CD4-positive, alpha-beta T cell (primary cell): ENCODE measurements at regions not wholly inside any gene's neighbourhood (a gene's known extent, or its start where the extent isn't known, plus 50 kb on each side); places are given as distances from the start of the nearest gene placed in this dataset.

Experiments
- ATAC-seq: fragments of 200-7000 bp; cut with Tn5 transposase; one replicate; pipeline ENCODE4 v1.10.0; 2022; ENCODE audit warnings: mild to moderate bottlenecking; ENCODE audit not compliant: poor library complexity
- CTCF ChIA-PET: fragments of 350-600 bp; sonication (Branson Sonifier 250); formaldehyde crosslinking; loops from one replicate; lab custom pipeline; 2021; ENCODE audit warnings: antibody characterized with exemption, inconsistent platforms; lab: Charles Lee
- POLR2A ChIA-PET: fragments of 350-600 bp; sonication (Branson Sonifier 250); formaldehyde crosslinking; loops from one replicate; lab custom pipeline; 2021; ENCODE audit warnings: antibody characterized with exemption, inconsistent platforms; lab: Charles Lee
- DNase-seq, 14 experiments: peaks; one replicate each; pipeline ENCODE4 v3.0.0-alpha.2; 2013 to 2020; ENCODE audit warnings: mixed read lengths in 2 of 14
- H3K27ac ChIP-seq, 2 donors: one replicate each; pipeline versions ENCODE4 v1.5.1 to v1.7.0; 2013; ENCODE audit warnings: low read length in 2 of 2, low read depth in 1 of 2, mild to moderate bottlenecking in 1 of 2
- H3K27me3 ChIP-seq, 2 experiments: 1 replicate in 1 of 2; 2 replicates in 1 of 2; pipeline versions ENCODE4 v1.6.1 to v1.7.0; 2013; ENCODE audit warnings: low read length in 2 of 2, control low read depth in 1 of 2, mild to moderate bottlenecking in 1 of 2, moderate library complexity in 1 of 2; ENCODE audit not compliant: insufficient read depth in 2 of 2, control insufficient read depth in 1 of 2
- H3K36me3 ChIP-seq: one replicate; pipeline ENCODE4 v1.6.1; 2013; ENCODE audit warnings: low read length, control low read depth; ENCODE audit not compliant: insufficient read depth
- H3K4me1 ChIP-seq: one replicate; pipeline ENCODE4 v1.6.1; 2013; ENCODE audit warnings: low read length, control low read depth; ENCODE audit not compliant: insufficient read depth
- H3K4me3 ChIP-seq: one replicate; pipeline ENCODE4 v1.5.1; 2013; ENCODE audit warnings: mild to moderate bottlenecking, low read length, moderate library complexity
- H3K9me3 ChIP-seq, 2 experiments: 1 replicate in 1 of 2; 2 replicates in 1 of 2; pipeline versions ENCODE4 v1.6.1 to v1.7.0; 2013; ENCODE audit warnings: low read length in 2 of 2, mild to moderate bottlenecking in 2 of 2, control low read depth in 1 of 2, moderate library complexity in 1 of 2; ENCODE audit not compliant: control insufficient read depth in 1 of 2, insufficient read depth in 1 of 2
- H3K27ac Mint-ChIP-seq: one replicate; pipeline ENCODE4 v1.8.0; 2020; ENCODE audit warnings: mixed read lengths
- H3K27me3 Mint-ChIP-seq: one replicate; pipeline ENCODE4 v1.8.0; 2021; ENCODE audit warnings: mixed read lengths
- H3K36me3 Mint-ChIP-seq: one replicate; pipeline ENCODE4 v1.8.0; 2021; ENCODE audit warnings: low read depth, mixed read lengths
- H3K4me1 Mint-ChIP-seq: one replicate; pipeline ENCODE4 v1.8.0; 2021; ENCODE audit warnings: low read depth, mixed read lengths
- H3K4me3 Mint-ChIP-seq: one replicate; pipeline ENCODE4 v1.8.0; 2020; ENCODE audit warnings: mild to moderate bottlenecking, mixed read lengths
- H3K9me3 Mint-ChIP-seq: one replicate; pipeline ENCODE4 v1.8.0; 2020; ENCODE audit warnings: mixed read lengths
- CTCF ChIP-seq: fragments of 200-600 bp; IDR thresholded peaks from one replicate; pipeline ENCODE4 v1.8.0; 2022; ENCODE audit warnings: antibody characterized with exemption, mild to moderate bottlenecking
- intact Hi-C, 2 experiments: fragments of 100-400 bp; cut with DNase I in 1 of 2; cut with micrococcal nuclease in 1 of 2; formaldehyde crosslinking; loops; one replicate each; pipeline versions ENCODE4 v1.15.1 to v1.9.0; 2023 to 2025; cut with DNase I, micrococcal nuclease

GRCh38 chrX:7316280-7316679 is 168.3 kb upstream of the PUDP start:
- CTCF ChIA-PET = no interaction called here
- no peak overlapping the region for H3K4me3 ChIP-seq
- DNase-seq = no peak
- no peaks in the 10 kb centered on the region for H3K36me3 ChIP-seq
- Mint-ChIP-seq H3K4me1 (no peaks in the 10 kb centered on the region), H3K27me3 (no peaks in the 10 kb centered on the region), H3K27ac (no peak overlapping the region), H3K4me3 (no peak overlapping the region), H3K9me3 (no peaks in the 10 kb centered on the region), H3K36me3 (no peaks in the 10 kb centered on the region)
- no peaks in the 10 kb centered on the region for H3K9me3 ChIP-seq
- H3K4me1 ChIP-seq = no peaks in the 10 kb centered on the region
- TF ChIP-seq CTCF = no peak
- H3K27me3 ChIP-seq = no peaks in the 10 kb centered on the region
- H3K27ac ChIP-seq = no peak overlapping the region
- ATAC-seq = no peak
- POLR2A ChIA-PET = no interaction called here
- intact Hi-C loops = no loop called here

GRCh38 chrX:7314425-7314824 is 166.5 kb upstream of the PUDP start:
- Histone ChIP-seq H3K9me3 (no peaks in the 10 kb centered on the region), H3K36me3 (no peaks in the 10 kb centered on the region), H3K27ac (no peak overlapping the region), H3K4me3 (no peak overlapping the region), H3K4me1 (no peaks in the 10 kb centered on the region), H3K27me3 (no peaks in the 10 kb centered on the region)
- ChIA-PET POLR2A (no interaction called here), CTCF (no interaction called here)
- Mint-ChIP-seq H3K4me1 (no peaks in the 10 kb centered on the region), H3K27ac (no peak overlapping the region), H3K9me3 (no peaks in the 10 kb centered on the region), H3K27me3 (no peaks in the 10 kb centered on the region), H3K36me3 (no peaks in the 10 kb centered on the region), H3K4me3 (no peak overlapping the region)
- intact Hi-C loops = no loop called here
- ATAC-seq = no peak
- TF ChIP-seq CTCF = no peak
- no peak for DNase-seq

GRCh38 chrX:7307720-7308119 is 159.8 kb upstream of the PUDP start:
- Histone ChIP-seq H3K4me1 (no peaks in the 10 kb centered on the region), H3K27me3 (no peaks in the 10 kb centered on the region), H3K36me3 (no peaks in the 10 kb centered on the region), H3K9me3 (no peaks in the 10 kb centered on the region), H3K27ac (no peak overlapping the region), H3K4me3 (no peak overlapping the region)
- peaks cover 8% of the 10 kb centered on the region for H3K36me3 Mint-ChIP-seq
- intact Hi-C loops = no loop called here
- DNase-seq = no peak
- no peaks in the 10 kb centered on the region for H3K4me1 Mint-ChIP-seq
- H3K9me3 Mint-ChIP-seq = no peaks in the 10 kb centered on the region
- no peak overlapping the region for H3K27ac Mint-ChIP-seq
- H3K27me3 Mint-ChIP-seq = no peaks in the 10 kb centered on the region
- ATAC-seq = no peak
- ChIA-PET CTCF (no interaction called here), POLR2A (no interaction called here)
- no peak overlapping the region for H3K4me3 Mint-ChIP-seq
- TF ChIP-seq CTCF = no peak
